ENCODE measurements at regions not wholly inside any gene's neighbourhood (a gene's known extent, or its start where the extent isn't known, plus 50 kb on each side); places are given as distances from the start of the nearest gene placed in this dataset.

DNA sequence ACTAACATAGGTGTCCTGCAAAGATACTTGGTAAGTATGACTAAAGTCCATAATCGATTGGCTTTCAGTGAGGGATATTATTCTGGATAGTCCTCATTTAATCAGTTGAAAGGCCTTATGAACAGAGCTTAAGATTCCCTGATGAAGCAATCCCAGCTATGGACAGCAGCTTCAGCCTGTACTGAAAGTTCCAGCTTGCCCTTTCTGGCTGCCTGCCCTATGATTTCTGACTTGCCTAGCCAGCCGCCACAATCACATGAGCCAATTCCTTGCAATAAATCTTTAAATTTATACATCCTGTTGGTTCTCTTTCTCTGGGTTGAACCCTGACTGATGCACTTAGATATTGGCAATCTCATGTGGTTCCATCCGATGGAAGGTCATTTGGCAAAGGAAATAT, 759.0 kb upstream of the API5 start:
- Histone ChIP-seq H3K9me3 (ENCODE audit: control insufficient read depth, low read length) (no peaks in the 10 kb centered on the region), H3K79me2 (no peaks in the 10 kb centered on the region), H3K36me3 (ENCODE audit: control insufficient read depth, insufficient read depth, low read length) (no peaks in the 10 kb centered on the region), H3K27ac (no peak overlapping the region), H3K4me1 (no peaks in the 10 kb centered on the region), H3K27me3 (ENCODE audit: control insufficient read depth, insufficient read depth, low read length) (no peaks in the 10 kb centered on the region), H2AFZ (no peak overlapping the region), H3K9ac (no peak overlapping the region), H3K4me3 (ENCODE audit: low read depth, low read length) (no peak overlapping the region), H3K4me2 (ENCODE audit: low read length) (no peak overlapping the region)
- TF ChIP-seq, protein P1, sequence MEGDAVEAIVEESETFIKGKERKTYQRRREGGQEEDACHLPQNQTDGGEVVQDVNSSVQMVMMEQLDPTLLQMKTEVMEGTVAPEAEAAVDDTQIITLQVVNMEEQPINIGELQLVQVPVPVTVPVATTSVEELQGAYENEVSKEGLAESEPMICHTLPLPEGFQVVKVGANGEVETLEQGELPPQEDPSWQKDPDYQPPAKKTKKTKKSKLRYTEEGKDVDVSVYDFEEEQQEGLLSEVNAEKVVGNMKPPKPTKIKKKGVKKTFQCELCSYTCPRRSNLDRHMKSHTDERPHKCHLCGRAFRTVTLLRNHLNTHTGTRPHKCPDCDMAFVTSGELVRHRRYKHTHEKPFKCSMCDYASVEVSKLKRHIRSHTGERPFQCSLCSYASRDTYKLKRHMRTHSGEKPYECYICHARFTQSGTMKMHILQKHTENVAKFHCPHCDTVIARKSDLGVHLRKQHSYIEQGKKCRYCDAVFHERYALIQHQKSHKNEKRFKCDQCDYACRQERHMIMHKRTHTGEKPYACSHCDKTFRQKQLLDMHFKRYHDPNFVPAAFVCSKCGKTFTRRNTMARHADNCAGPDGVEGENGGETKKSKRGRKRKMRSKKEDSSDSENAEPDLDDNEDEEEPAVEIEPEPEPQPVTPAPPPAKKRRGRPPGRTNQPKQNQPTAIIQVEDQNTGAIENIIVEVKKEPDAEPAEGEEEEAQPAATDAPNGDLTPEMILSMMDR (IDR thresholded peaks at IDR 0.05), result no peak

DNA sequence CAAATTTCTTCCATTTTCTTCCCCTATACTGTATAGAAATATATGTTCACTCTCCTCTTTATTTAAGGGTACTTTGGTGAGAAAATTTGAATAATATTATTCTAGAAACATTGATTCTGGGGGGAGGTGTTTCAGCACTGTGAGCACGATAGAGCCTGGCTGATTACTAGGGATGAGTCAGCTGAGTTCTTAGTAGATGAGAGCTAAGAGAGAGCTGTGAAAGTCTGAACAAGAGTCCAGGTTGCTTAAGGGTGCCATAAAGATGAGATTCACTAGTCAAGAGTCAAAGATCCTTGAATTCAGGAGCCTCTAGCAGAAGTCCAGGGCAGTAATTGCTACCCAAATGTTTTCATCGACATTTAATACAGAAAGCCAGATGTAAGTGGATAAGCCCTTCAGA, 756.6 kb upstream of the API5 start:
- H3K79me2 ChIP-seq, result no peaks in the 10 kb centered on the region
- TF ChIP-seq, protein P1 (IDR thresholded peaks at IDR 0.05), result no peak

DNA sequence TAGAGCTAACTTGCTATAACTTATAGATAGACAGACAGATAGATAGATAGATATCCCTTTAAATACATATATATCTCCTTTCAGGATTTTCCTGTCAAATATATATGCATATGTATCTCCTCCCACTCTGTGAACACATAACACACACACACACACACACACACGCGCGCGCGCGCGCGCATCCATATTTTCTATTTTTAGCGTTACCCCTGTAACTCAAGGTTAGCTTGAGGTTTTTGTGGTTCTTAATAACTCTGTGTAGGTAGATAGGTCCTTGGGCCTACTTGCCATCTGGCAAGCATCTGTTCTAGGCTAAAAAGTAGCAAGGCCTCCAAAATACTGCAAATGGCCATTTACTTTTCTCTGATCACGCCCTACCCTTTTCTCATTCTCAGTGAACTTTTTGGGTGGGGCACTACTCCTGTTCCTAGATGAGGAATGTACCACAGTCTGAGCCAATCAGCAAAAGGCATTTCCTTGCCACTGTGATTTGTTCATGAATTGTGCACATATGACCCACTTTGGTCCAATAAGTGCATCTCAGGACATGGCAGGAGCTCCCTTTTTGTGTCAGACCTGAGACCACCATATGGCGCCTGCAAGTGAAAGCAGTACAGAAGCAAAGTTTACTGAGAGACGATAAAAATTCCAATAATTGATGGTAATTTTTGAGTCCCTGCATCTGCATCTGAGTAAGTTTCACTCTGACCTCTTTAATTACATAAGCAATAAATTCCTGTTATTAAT, 740.5 kb upstream of the API5 start:
- H3K27me3 ChIP-seq (ENCODE audit: control insufficient read depth, insufficient read depth, low read length), result no peaks in the 10 kb centered on the region
- H3K4me2 ChIP-seq (ENCODE audit: low read length), result no peak overlapping the region
- no peaks in the 10 kb centered on the region for H3K9me3 ChIP-seq (ENCODE audit: control insufficient read depth, low read length)
- no peak overlapping the region for H2AFZ ChIP-seq
- no peaks in the 10 kb centered on the region for H3K4me1 ChIP-seq
- no peak overlapping the region for H3K4me3 ChIP-seq (ENCODE audit: low read depth, low read length)
- no peak overlapping the region for H3K9ac ChIP-seq
- H3K79me2 ChIP-seq, result no peaks in the 10 kb centered on the region
- no peak overlapping the region for H3K27ac ChIP-seq
- no peaks in the 10 kb centered on the region for H3K36me3 ChIP-seq (ENCODE audit: control insufficient read depth, insufficient read depth, low read length)
- TF ChIP-seq, protein P1 (IDR thresholded peaks at IDR 0.05), result no peak

More for the DNA sequence above, 756.6 kb upstream of the API5 start:
- H3K4me3 ChIP-seq (ENCODE audit: low read depth, low read length), result no peak overlapping the region
- no peak overlapping the region for H3K27ac ChIP-seq
- no peak overlapping the region for H3K9ac ChIP-seq
- peak overlapping the region; percentile 38 for H2AFZ ChIP-seq
- no peaks in the 10 kb centered on the region for H3K36me3 ChIP-seq (ENCODE audit: control insufficient read depth, insufficient read depth, low read length)
- H3K4me1 ChIP-seq, result no peaks in the 10 kb centered on the region
- no peaks in the 10 kb centered on the region for H3K27me3 ChIP-seq (ENCODE audit: control insufficient read depth, insufficient read depth, low read length)
- no peak overlapping the region for H3K4me2 ChIP-seq (ENCODE audit: low read length)
- H3K9me3 ChIP-seq (ENCODE audit: control insufficient read depth, low read length), result no peaks in the 10 kb centered on the region

DNA sequence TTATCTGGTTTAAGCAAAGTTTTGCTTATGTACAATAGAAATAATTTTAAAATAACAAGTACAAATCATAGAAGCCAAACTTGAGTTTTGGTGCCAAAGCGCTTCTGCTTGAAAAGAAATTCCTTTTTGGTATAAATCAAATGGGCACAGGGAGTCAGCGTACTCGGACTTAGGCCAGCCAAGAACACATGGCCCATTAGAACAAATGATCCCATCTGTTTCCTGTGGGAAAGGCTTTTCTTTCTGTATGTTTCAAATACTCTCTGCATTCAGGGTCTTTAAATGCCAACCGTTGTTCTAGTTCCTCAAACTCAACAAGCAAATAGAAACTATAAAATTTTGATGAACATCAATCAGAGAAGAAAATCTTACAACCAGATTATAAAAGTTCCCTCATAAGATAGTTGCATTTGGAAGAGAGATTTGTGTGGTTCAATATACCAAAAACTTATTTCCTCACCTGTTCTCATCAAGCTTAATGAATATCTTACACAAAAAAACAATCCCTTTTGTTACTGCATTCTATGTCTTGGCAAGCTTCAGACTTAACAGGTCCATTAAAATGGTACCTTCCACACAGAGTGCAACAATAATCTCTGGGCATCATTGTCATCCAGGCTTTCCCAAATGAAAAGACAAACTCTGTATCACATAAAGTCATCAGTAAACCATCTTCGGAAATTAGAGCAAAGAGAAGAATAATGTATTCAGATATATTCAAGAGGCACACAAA, 739.8 kb upstream of the API5 start:
- H2AFZ ChIP-seq, result no peak overlapping the region
- TF ChIP-seq, protein P1 (IDR thresholded peaks at IDR 0.05), result no peak
- no peaks in the 10 kb centered on the region for H3K4me1 ChIP-seq
- H3K36me3 ChIP-seq (ENCODE audit: control insufficient read depth, insufficient read depth, low read length), result no peaks in the 10 kb centered on the region
- no peak overlapping the region for H3K4me2 ChIP-seq (ENCODE audit: low read length)
- no peaks in the 10 kb centered on the region for H3K9me3 ChIP-seq (ENCODE audit: control insufficient read depth, low read length)
- H3K27ac ChIP-seq, result no peak overlapping the region
- H3K9ac ChIP-seq, result no peak overlapping the region
- H3K79me2 ChIP-seq, result no peaks in the 10 kb centered on the region
- no peak overlapping the region for H3K4me3 ChIP-seq (ENCODE audit: low read depth, low read length)
- no peaks in the 10 kb centered on the region for H3K27me3 ChIP-seq (ENCODE audit: control insufficient read depth, insufficient read depth, low read length)

Data from parathyroid adenoma (tissue), 2 donors.